ENCODE measurements at regions not wholly inside any gene's neighbourhood (a gene's known extent, or its start where the extent isn't known, plus 50 kb on each side); places are given as distances from the start of the nearest gene placed in this dataset.

DNA sequence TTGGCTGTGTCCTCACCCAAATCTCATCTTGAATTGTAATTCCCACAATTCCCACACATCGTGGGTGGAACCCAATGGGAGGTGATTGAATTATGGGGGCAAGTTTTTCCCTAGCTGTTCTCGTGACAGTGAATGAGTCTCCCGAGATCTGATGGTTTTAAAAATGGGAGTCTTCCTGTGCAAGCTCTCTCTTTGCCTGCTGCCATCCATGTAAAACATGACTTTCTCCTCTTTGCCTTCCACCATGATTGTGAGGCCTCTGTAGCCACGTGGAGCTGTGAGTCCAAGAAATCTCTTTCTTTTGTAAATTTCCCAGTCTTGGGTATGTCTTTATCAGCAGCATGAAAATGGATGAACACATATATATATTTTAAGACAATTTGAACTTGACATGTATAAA lies 285.4 kb downstream of the BAMBI start:
- Mint-ChIP-seq H3K9me3 (peaks cover 3 to 7% of the 10 kb centered on the region in 2 donors), H3K36me3 (no peaks in the 10 kb centered on the region), H3K4me3 (no peak overlapping the region), H3K27me3 (no peaks in the 10 kb centered on the region), H3K27ac (no peak overlapping the region), H3K4me1 (no peaks in the 10 kb centered on the region)
- DNase-seq (no peak), ATAC-seq (replicated peaks) (no peak)

DNA sequence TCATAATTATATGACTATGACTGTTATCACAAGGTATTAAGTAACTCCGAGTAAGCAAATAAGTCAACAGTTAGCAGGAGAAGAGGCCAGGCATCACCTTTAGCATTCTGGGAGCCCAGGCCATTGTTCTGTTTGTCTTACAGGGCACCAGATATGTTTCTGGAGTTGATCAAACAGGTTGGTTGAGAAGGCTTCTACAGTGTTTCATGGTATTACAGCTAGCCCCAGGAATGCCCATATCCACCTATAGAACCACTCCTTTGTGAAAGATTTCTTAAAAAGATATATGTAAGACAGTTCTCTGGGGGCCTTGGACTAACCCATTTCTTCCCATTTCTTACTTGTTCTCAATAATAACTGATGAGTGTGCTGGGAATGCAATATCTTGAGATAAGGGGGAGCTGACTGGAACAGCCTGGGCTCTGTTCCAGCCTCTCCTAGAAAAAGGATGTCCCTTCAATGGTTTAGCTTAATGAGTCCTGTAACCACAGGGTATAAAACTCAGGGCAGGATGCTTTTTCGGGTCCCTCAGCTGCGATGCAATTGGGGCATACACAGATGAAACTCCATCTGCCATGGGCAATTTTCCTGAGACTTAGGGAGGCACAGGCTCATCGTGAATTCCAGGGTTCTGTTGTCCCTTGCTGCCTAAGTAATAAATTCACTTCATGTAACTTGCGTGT lies 286.4 kb downstream of the BAMBI start:
- no peak for DNase-seq
- Mint-ChIP-seq H3K27ac (no peak overlapping the region), H3K27me3 (no peaks in the 10 kb centered on the region), H3K9me3 (peaks cover 0 to under 1% of the 10 kb centered on the region in 2 donors), H3K4me1 (no peaks in the 10 kb centered on the region), H3K36me3 (no peaks in the 10 kb centered on the region), H3K4me3 (no peak overlapping the region)
- no peak for ATAC-seq (replicated peaks)

DNA sequence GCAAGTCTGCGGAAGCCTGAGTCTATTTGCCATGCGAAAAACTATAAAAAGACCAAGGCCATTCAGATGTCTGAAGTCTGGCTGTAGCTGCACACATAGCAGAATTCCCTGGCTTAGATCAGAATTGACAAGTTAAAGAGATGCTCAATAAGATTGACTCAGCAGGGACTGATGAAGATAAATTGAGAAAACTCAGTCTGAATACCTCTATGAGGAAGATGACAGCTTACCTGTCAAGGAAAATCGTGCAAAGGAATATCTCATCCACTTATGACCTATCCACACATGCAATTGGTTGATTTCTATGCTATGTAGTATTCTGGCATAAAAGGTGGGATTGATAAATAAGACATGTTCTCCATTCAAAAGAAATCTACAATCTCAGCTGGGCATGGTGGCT lies 288.6 kb downstream of the BAMBI start:
- H3K27ac Mint-ChIP-seq, result no peak overlapping the region
- H3K4me3 Mint-ChIP-seq, result no peak overlapping the region
- ATAC-seq (replicated peaks), result no peak
- no peaks in the 10 kb centered on the region for H3K36me3 Mint-ChIP-seq
- no peaks in the 10 kb centered on the region for H3K4me1 Mint-ChIP-seq
- H3K9me3 Mint-ChIP-seq, result no peaks in the 10 kb centered on the region
- DNase-seq, result no peak
- no peaks in the 10 kb centered on the region for H3K27me3 Mint-ChIP-seq

DNA sequence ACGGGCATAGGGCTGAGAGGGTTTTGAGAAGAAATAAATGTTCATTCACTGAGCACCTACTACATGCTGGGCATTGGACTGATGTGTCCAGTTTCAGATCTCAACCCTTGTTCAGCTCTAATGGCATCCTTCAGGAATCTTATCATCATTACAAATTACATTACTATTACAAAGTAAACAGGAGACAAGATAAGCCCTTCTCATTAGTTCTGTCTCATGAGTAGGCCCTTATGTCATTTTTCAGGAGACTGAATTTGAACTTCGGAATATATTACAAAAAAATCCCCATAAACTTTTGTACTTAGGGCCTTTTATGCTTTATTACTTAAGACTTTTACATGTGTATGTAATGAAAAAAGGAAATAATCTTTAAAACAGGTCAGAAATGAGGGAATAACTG lies 289.7 kb downstream of the BAMBI start:
- Mint-ChIP-seq H3K9me3 (no peaks in the 10 kb centered on the region), H3K4me3 (no peak overlapping the region), H3K36me3 (no peaks in the 10 kb centered on the region), H3K4me1 (no peaks in the 10 kb centered on the region), H3K27ac (no peak overlapping the region), H3K27me3 (no peaks in the 10 kb centered on the region)
- DNase-seq (no peak), ATAC-seq (replicated peaks) (no peak)

DNA sequence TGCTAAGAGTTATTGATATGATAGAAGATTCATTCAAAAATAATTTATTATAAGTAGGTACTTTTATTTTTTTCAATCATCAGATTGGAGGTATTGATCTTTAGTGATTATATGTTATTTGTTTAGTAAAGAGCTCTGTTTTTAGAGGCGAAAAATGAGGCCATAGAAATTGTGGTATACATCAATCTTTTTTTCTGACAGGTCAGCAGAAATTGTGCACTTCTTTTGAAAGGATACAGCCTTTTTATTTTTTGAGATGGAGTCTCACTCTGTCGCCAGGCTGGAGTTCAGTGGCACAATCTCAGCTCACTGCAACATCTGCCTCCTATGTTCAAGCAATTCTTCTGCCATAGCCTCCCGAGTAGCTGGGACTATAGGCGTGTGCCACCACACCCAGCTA lies 292.1 kb downstream of the BAMBI start:
- DNase-seq, result no peak
- Mint-ChIP-seq H3K27me3 (no peaks in the 10 kb centered on the region), H3K4me3 (no peak overlapping the region), H3K27ac (no peak overlapping the region), H3K36me3 (no peaks in the 10 kb centered on the region), H3K4me1 (no peaks in the 10 kb centered on the region), H3K9me3 (peaks cover 0 to 5% of the 10 kb centered on the region in 2 donors)
- ATAC-seq (replicated peaks), result no peak

DNA sequence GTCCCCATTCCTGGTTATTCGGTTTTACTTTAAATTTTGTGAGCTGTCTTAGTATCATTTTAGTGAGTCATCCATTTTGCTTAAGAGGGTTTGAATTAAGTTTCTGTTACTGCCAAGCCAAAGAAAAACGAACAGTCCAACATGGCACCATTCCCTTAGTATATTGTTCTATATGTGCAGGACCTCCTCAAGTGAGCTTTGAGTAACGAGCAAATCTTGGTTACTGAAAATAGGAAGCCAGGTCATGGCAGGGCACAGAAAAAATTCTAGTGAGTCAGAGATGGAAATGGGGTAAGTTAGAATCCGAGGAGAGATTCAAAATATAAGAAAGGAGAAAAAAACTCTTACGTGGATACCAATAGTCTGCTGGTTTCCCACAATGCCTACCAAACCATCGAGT lies 292.9 kb downstream of the BAMBI start:
- Mint-ChIP-seq H3K4me1 (no peaks in the 10 kb centered on the region), H3K27ac (no peak overlapping the region), H3K9me3 (peaks cover 0 to 5% of the 10 kb centered on the region in 2 donors), H3K36me3 (no peaks in the 10 kb centered on the region), H3K4me3 (no peak overlapping the region), H3K27me3 (no peaks in the 10 kb centered on the region)
- no peak for ATAC-seq (replicated peaks)
- DNase-seq, result no peak

DNA sequence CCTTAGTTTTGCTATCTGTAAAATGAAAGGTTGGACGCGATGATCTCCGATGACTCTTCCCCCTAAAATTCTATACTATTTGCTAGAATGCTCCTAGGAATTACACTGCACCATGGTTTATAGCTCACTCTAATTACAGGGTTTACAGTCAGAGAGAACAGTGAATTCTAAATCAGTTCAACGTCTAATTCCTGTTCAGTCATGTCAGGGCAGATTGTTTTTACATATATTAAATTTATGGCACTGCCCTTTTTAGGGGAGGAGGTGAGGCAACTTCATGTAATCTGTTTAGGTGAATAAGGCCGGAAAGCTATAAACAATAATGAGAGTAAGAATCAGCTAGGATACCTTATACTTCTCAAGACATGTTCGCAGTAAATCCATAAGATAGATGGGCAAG lies 293.9 kb downstream of the BAMBI start:
- no peak overlapping the region for H3K27ac Mint-ChIP-seq
- H3K4me3 Mint-ChIP-seq, result no peak overlapping the region
- no peaks in the 10 kb centered on the region for H3K4me1 Mint-ChIP-seq
- ATAC-seq (replicated peaks), result no peak
- H3K36me3 Mint-ChIP-seq, result no peaks in the 10 kb centered on the region
- no peaks in the 10 kb centered on the region for H3K27me3 Mint-ChIP-seq
- peaks cover 0 to 5% of the 10 kb centered on the region in 2 donors for H3K9me3 Mint-ChIP-seq
- DNase-seq, result no peak

DNA sequence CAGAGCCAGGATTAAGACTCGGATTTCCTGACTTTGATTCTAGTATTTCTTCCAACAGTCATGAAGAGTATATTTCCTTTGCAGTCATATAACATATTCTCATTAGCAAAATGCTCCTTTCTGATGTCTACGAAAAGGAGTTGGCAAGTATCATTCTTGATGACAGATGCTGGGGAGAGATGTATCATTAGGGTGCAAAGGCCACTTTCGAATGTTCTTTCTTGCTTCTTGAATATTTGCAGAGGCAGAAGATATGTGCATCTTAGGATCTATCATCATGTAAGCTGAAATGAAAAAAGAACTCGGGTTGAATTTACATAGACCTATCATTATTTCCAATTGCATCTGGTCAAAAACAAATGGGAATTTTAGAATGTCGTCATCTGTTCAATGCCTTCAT lies 294.4 kb downstream of the BAMBI start:
- Mint-ChIP-seq H3K4me3 (no peak overlapping the region), H3K9me3 (peaks cover 0 to 5% of the 10 kb centered on the region in 2 donors), H3K27me3 (no peaks in the 10 kb centered on the region), H3K4me1 (no peaks in the 10 kb centered on the region), H3K36me3 (no peaks in the 10 kb centered on the region), H3K27ac (no peak overlapping the region)
- DNase-seq, result no peak
- no peak for ATAC-seq (replicated peaks)

DNA sequence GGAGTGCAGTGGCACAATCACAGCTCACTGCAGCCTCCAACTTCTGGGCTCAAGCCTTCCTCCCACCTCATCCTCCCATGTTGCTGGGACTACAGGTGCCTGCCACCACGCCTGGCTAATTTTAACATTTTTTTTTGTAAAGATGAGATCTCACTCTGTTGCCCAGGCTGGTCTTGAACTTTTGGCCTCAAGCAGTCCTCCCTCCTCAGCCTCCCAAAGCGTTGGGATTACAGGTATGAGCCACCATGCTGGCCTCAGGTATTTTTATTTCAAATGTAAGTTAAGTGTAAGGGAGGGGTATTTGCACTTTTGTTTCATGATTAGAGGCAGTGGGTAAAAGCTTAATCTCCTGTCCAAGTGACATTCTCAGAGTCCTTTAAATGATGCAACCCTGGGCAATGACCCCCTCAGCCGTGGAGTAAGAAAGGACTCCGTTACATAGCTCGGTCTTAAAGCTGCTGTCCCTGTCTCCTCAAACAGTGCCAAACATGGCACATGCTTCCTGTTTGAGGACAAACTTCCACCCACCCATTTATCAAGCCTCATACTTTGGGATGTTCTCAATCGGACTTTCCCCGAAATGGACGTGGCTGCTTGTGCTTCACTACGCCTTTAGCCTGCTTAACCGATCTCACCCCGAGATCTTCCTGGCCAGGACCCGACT lies 296.1 kb downstream of the BAMBI start:
- H3K36me3 Mint-ChIP-seq, result peaks cover 0 to 2% of the 10 kb centered on the region in 2 donors
- H3K27ac Mint-ChIP-seq, result no peak overlapping the region
- no peaks in the 10 kb centered on the region for H3K4me1 Mint-ChIP-seq
- ATAC-seq (replicated peaks), result no peak
- peaks cover 0 to 10% of the 10 kb centered on the region in 2 donors for H3K9me3 Mint-ChIP-seq
- peaks cover 0 to 5% of the 10 kb centered on the region in 2 donors for H3K27me3 Mint-ChIP-seq
- DNase-seq, result no peak
- no peak overlapping the region for H3K4me3 Mint-ChIP-seq

DNA sequence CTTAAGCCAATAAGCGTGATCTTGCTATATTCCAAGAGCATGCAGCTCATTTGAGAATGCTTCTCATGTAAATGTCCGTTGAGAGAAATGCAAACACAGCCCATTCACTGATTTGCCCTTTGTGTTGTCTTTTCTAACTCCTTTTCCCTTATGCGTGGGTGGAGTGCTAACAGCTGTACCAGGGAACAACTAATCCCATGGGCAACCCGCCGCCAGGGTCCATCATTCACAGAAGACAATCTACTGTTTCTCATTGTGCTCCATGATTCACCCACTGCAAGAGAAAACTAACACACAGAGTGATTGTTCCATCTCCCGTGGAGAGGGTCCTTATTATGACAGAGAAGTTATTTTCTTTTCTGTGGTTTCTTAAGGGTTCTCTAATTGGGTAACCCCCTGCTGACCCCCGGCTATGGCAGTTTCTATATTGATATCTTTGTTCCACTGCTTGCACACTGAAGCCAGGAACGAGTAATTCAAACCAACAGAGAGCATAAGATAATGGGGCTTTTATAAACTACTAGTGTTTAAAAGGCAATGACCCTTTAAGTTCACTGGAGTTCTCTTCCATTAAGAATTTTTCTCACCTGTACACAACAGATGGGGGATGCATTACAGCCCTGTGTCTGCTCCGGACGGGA lies 298.7 kb downstream of the BAMBI start:
- Mint-ChIP-seq H3K4me3 (no peak overlapping the region), H3K27ac (no peak overlapping the region), H3K36me3 (peaks cover 0 to 2% of the 10 kb centered on the region in 2 donors), H3K4me1 (peaks cover 2 to 4% of the 10 kb centered on the region in 2 donors), H3K9me3 (peaks cover 0 to 10% of the 10 kb centered on the region in 2 donors), H3K27me3 (peaks cover 0 to 5% of the 10 kb centered on the region in 2 donors)
- ATAC-seq (replicated peaks), result no peak
- DNase-seq, result no peak

DNA sequence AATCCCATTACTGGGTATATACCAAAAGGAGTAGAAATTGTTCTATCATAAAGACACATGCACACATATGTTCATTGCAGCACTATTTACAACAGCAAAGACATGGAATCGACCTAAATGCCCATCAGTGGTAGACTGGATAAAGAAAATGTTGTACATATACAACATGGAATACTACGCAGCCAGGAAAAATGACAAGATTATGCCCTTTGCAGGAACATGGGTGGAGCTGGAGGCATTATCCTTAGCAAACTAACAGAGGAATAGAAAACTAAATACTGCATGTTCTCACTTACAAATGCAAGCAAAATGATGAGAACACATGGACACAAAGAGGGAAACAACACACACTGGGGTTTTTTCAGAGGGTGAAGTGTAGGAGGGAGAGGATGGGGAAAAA lies 300.2 kb downstream of the BAMBI start:
- ATAC-seq (replicated peaks) (no peak), DNase-seq (no peak)
- H3K27me3 Mint-ChIP-seq, result peaks cover 3 to 7% of the 10 kb centered on the region in 2 donors
- peaks cover 0 to 2% of the 10 kb centered on the region in 2 donors for H3K36me3 Mint-ChIP-seq
- H3K27ac Mint-ChIP-seq, result no peak overlapping the region
- H3K9me3 Mint-ChIP-seq, result peaks cover 0 to 13% of the 10 kb centered on the region in 2 donors
- H3K4me3 Mint-ChIP-seq, result no peak overlapping the region
- peaks cover 4 to 7% of the 10 kb centered on the region in 2 donors for H3K4me1 Mint-ChIP-seq

DNA sequence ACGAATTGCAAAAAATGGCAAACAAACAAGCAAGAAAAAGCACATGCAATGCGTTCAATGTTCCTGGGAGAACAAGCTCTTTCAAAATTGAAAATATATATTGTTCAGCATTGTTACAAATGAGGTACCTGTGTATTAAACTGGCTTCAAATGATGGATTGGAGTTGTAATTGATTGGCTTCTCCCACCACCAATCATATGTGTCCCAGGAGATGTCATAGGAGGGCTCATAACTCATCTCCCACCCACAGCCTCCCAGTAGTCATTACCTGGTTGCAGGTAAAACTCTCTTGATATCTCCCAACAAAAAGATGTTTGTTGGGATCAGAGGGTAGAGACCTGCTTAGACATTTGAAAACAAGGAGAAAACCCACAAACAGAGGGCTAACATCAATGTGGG lies 302.9 kb downstream of the BAMBI start:
- Mint-ChIP-seq H3K4me1 (peaks cover 7 to 8% of the 10 kb centered on the region in 2 donors), H3K27me3 (peaks cover 6 to 8% of the 10 kb centered on the region in 2 donors), H3K36me3 (peaks cover 0 to 2% of the 10 kb centered on the region in 2 donors), H3K27ac (no peak overlapping the region), H3K4me3 (no peak overlapping the region), H3K9me3 (peaks cover 5 to 10% of the 10 kb centered on the region in 2 donors)
- DNase-seq, result no peak
- no peak for ATAC-seq (replicated peaks)

DNA sequence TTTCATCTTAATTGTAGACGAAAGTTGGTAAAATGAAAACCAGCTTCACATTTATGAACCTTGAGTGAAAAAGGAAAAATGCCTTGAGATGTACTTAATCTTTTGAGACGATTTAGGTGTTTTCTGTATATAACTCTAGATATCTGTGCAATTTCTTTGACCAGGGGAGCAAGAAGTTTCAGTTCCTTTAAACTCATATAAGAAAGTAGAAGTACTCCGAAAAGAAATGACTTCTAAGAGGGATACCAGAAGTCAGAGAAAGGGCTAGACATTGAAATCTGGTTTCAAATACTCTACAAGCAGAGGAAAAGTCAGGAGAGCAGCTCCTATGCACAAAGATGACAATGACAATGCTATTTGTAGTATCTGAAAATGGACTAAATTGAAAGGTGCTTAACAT lies 303.7 kb downstream of the BAMBI start:
- ATAC-seq (replicated peaks) (peak; percentile 54 to 64), DNase-seq (no peak)
- no peak overlapping the region for H3K27ac Mint-ChIP-seq
- H3K4me3 Mint-ChIP-seq, result no peak overlapping the region
- peaks cover 5 to 10% of the 10 kb centered on the region in 2 donors for H3K9me3 Mint-ChIP-seq
- peaks cover 6 to 8% of the 10 kb centered on the region in 2 donors for H3K27me3 Mint-ChIP-seq
- H3K36me3 Mint-ChIP-seq, result peaks cover 0 to 2% of the 10 kb centered on the region in 2 donors
- H3K4me1 Mint-ChIP-seq, result peaks cover 7 to 8% of the 10 kb centered on the region in 2 donors

DNA sequence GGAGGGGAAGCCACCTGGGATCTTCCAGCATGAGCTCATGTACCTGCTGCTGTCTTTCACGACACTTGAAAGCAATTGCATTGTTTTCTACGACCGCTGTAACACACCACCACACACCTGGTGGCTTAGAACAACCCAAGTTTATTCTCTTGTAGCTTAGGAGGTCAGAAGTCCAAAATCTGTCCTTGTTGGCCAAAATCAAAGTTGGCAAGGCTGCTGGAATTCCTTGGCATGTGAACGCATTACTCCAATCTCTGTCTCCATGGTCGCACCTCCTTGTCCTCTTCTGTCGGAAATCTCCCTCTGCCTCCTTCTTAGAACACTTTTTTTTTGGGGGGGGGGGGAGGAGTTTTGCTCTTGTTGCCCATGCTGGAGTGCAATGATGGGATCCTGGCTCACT lies 305.7 kb downstream of the BAMBI start:
- Mint-ChIP-seq H3K27me3 (peaks cover 3 to 6% of the 10 kb centered on the region in 2 donors), H3K27ac (no peak overlapping the region), H3K4me3 (no peak overlapping the region), H3K9me3 (peaks cover 5% of the 10 kb centered on the region in 2 donors), H3K36me3 (peaks cover 0 to 2% of the 10 kb centered on the region in 2 donors), H3K4me1 (peaks cover 7 to 8% of the 10 kb centered on the region in 2 donors)
- ATAC-seq (replicated peaks), result no peak
- DNase-seq, result no peak

DNA sequence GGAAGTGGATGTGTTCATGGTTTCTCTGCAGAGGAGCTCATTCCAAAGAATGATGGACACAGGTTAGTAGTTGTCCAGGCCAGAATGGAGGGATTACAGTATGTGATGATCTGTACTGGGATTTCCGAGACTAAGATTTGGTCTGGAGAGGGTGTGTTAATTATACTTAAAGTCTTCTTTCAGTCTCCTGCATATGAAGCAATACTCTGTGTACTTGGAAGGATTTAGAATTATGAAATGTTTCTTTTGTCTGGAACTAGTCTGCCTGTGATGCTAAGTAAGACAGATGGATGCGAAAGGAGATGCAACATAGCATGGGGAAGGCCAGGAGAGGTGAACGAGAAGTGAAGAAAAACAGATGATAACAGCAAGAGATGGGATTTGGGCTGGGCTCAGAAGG lies 305.1 kb upstream of the LYZL1 start:
- Mint-ChIP-seq H3K27me3 (peaks cover 6 to 9% of the 10 kb centered on the region in 2 donors), H3K36me3 (no peaks in the 10 kb centered on the region), H3K4me3 (no peak overlapping the region), H3K9me3 (peaks cover 5% of the 10 kb centered on the region in 2 donors), H3K4me1 (peaks cover 7 to 8% of the 10 kb centered on the region in 2 donors), H3K27ac (no peak overlapping the region)
- ATAC-seq (replicated peaks), result no peak
- DNase-seq, result no peak
